ENCODE measurements at regions not wholly inside any gene's neighbourhood (a gene's known extent, or its start where the extent isn't known, plus 50 kb on each side); places are given as distances from the start of the nearest gene placed in this dataset.

- TF ChIP-seq POLR2A (IDR thresholded peaks at IDR 0.05; ENCODE audit: low read length): no peak
- TF ChIP-seq GATA1 (IDR thresholded peaks at IDR 0.05; ENCODE audit: low read depth, low read length): no peak
These were observed 1375.7 kb downstream of the PCDH9 start for GRCh38 chr13:65854431-65854830.

GRCh38 chr13:65844266-65844841 is 1385.8 kb downstream of the PCDH9 start:
- no peak for DNase-seq
- TF ChIP-seq POLR2A (IDR thresholded peaks at IDR 0.05; ENCODE audit: low read length) (no peak), GATA1 (IDR thresholded peaks at IDR 0.05; ENCODE audit: low read depth, low read length) (no peak)

More at GRCh38 chr13:65854431-65854830, 1375.7 kb downstream of the PCDH9 start:
- no peak for DNase-seq

- TF ChIP-seq GATA1 (IDR thresholded peaks at IDR 0.05; ENCODE audit: low read depth, low read length) (no peak), POLR2A (IDR thresholded peaks at IDR 0.05; ENCODE audit: low read length) (no peak)
- no peak for DNase-seq
These were observed 1386.8 kb downstream of the PCDH9 start for GRCh38 chr13:65843314-65843731.

- TF ChIP-seq POLR2A (IDR thresholded peaks at IDR 0.05; ENCODE audit: low read length): no peak
- no peak for TF ChIP-seq GATA1 (IDR thresholded peaks at IDR 0.05; ENCODE audit: low read depth, low read length)
- no peak for DNase-seq
These were observed 1389.0 kb downstream of the PCDH9 start for GRCh38 chr13:65841156-65841555.

- DNase-seq: no peak
- TF ChIP-seq GATA1 (IDR thresholded peaks at IDR 0.05; ENCODE audit: low read depth, low read length) (no peak), POLR2A (IDR thresholded peaks at IDR 0.05; ENCODE audit: low read length) (no peak)
These were observed 1394.1 kb downstream of the PCDH9 start for GRCh38 chr13:65836066-65836465.

- no peak for TF ChIP-seq POLR2A (IDR thresholded peaks at IDR 0.05; ENCODE audit: low read length)
- TF ChIP-seq GATA1 (IDR thresholded peaks at IDR 0.05; ENCODE audit: low read depth, low read length): no peak
- no peak for DNase-seq
These were observed 1395.2 kb downstream of the PCDH9 start for GRCh38 chr13:65834897-65835296.

- TF ChIP-seq POLR2A (IDR thresholded peaks at IDR 0.05; ENCODE audit: low read length) (no peak), GATA1 (IDR thresholded peaks at IDR 0.05; ENCODE audit: low read depth, low read length) (no peak)
- DNase-seq: no peak
These were observed 1399.5 kb downstream of the PCDH9 start for GRCh38 chr13:65830411-65831205.

- DNase-seq: no peak
- TF ChIP-seq GATA1 (IDR thresholded peaks at IDR 0.05; ENCODE audit: low read depth, low read length) (no peak), POLR2A (IDR thresholded peaks at IDR 0.05; ENCODE audit: low read length) (no peak)
These were observed 1400.7 kb downstream of the PCDH9 start for GRCh38 chr13:65829241-65830008.

- TF ChIP-seq POLR2A (IDR thresholded peaks at IDR 0.05; ENCODE audit: low read length) (no peak), GATA1 (IDR thresholded peaks at IDR 0.05; ENCODE audit: low read depth, low read length) (no peak)
- DNase-seq: no peak
These were observed 1403.5 kb downstream of the PCDH9 start for GRCh38 chr13:65826657-65827056.

GRCh38 chr13:65825039-65825438 is 1405.1 kb downstream of the PCDH9 start:
- no peak for DNase-seq
- TF ChIP-seq POLR2A (IDR thresholded peaks at IDR 0.05; ENCODE audit: low read length): no peak
- no peak for TF ChIP-seq GATA1 (IDR thresholded peaks at IDR 0.05; ENCODE audit: low read depth, low read length)

GRCh38 chr13:65808061-65808460 is 1422.1 kb downstream of the PCDH9 start:
- no peak for DNase-seq
- TF ChIP-seq GATA1 (IDR thresholded peaks at IDR 0.05; ENCODE audit: low read depth, low read length): no peak
- no peak for TF ChIP-seq POLR2A (IDR thresholded peaks at IDR 0.05; ENCODE audit: low read length)

GRCh38 chr13:65803530-65804392 is 1426.4 kb downstream of the PCDH9 start:
- TF ChIP-seq POLR2A (IDR thresholded peaks at IDR 0.05; ENCODE audit: low read length) (no peak), GATA1 (IDR thresholded peaks at IDR 0.05; ENCODE audit: low read depth, low read length) (no peak)
- DNase-seq: no peak

GRCh38 chr13:65789815-65790214 is 1440.3 kb downstream of the PCDH9 start:
- no peak for DNase-seq
- TF ChIP-seq POLR2A (IDR thresholded peaks at IDR 0.05; ENCODE audit: low read length) (no peak), GATA1 (IDR thresholded peaks at IDR 0.05; ENCODE audit: low read depth, low read length) (no peak)
